ENCODE measurements at regions not wholly inside any gene's neighbourhood (a gene's known extent, or its start where the extent isn't known, plus 50 kb on each side); places are given as distances from the start of the nearest gene placed in this dataset.

GRCh38 chr3:153356908-153357307 is 194.9 kb downstream of the RAP2B start:
- Mint-ChIP-seq H3K4me1 (no peaks in the 10 kb centered on the region), H3K9me3 (ENCODE audit: insufficient read depth) (no peaks in the 10 kb centered on the region), H3K27ac (no peak overlapping the region), H3K27me3 (peaks cover 4% of the 10 kb centered on the region), H3K4me3 (no peak overlapping the region)
- Histone ChIP-seq H3K79me2 (ENCODE audit: control insufficient read depth, insufficient read depth, low read length) (no peaks in the 10 kb centered on the region), H3K4me2 (replicated peaks; ENCODE audit: low read depth, low read length, poor library complexity, severe bottlenecking) (no peak overlapping the region), H3K4me3 (ENCODE audit: control extremely low read depth in 1 of 5, extremely low read depth in 1 of 5, insufficient read depth in 1 of 5, low read depth in 2 of 5, low read length in 4 of 5) (no peak overlapping the region), H3K9ac (ENCODE audit: low read length) (no peak overlapping the region), H4K20me1 (ENCODE audit: control insufficient read depth, insufficient read depth, low read length, poor library complexity, severe bottlenecking) (no peaks in the 10 kb centered on the region), H3K9me3 (ENCODE audit: control extremely low read depth in 1 of 3, control insufficient read depth in 2 of 3, insufficient read depth in 1 of 3, low read length in 2 of 3) (no peaks in the 10 kb centered on the region), H3K4me1 (ENCODE audit: control insufficient read depth in 2 of 2, insufficient read depth in 2 of 2, low read length in 2 of 2) (no peaks in the 10 kb centered on the region), H3K36me3 (replicated peaks in 1 of 2; ENCODE audit: control extremely low read depth in 1 of 2, control insufficient read depth in 1 of 2, extremely low read depth in 1 of 2, insufficient read depth in 2 of 2, low read length in 1 of 2) (no peaks in the 10 kb centered on the region), H2AFZ (ENCODE audit: insufficient read depth, low read depth, low read length, poor library complexity, severe bottlenecking) (no peak overlapping the region), H3K27me3 (replicated peaks in 1 of 4; ENCODE audit: control extremely low read depth in 1 of 4, control insufficient read depth in 3 of 4, insufficient read depth in 4 of 4, low read length in 3 of 4) (no peaks in the 10 kb centered on the region), H3K27ac (ENCODE audit: low read length in 2 of 2) (no peak overlapping the region)
- ATAC-seq (ENCODE audit: low read depth) (no peak), DNase-seq (no peak)
- ChIA-PET CTCF (interaction anchor here (1.0 kb wide), 1 partner anchor 9 kb away, joined by 3 read pairs; no protein-coding TSS in a partner anchor), POLR2A (no interaction called here)
- intact Hi-C loops (cut with micrococcal nuclease): no loop called here
- no peak for TF ChIP-seq CTCF (IDR thresholded peaks at IDR 0.05)
- no peak for TF ChIP-seq EZH2 (IDR thresholded peaks at IDR 0.05; ENCODE audit: borderline replicate concordance, insufficient read depth, low read depth, low read length, poor library complexity, severe bottlenecking)
- no CpG with 5 or more reads among the region's 2 CpGs for WGBS (ENCODE audit: insufficient coverage)

- Histone ChIP-seq H3K36me3 (replicated peaks in 1 of 2; ENCODE audit: control extremely low read depth in 1 of 2, control insufficient read depth in 1 of 2, extremely low read depth in 1 of 2, insufficient read depth in 2 of 2, low read length in 1 of 2) (no peaks in the 10 kb centered on the region), H3K79me2 (ENCODE audit: control insufficient read depth, insufficient read depth, low read length) (no peaks in the 10 kb centered on the region), H3K9ac (ENCODE audit: low read length) (no peak overlapping the region), H2AFZ (ENCODE audit: insufficient read depth, low read depth, low read length, poor library complexity, severe bottlenecking) (no peak overlapping the region), H3K4me2 (replicated peaks; ENCODE audit: low read depth, low read length, poor library complexity, severe bottlenecking) (no peak overlapping the region), H3K4me3 (ENCODE audit: control extremely low read depth in 1 of 5, extremely low read depth in 1 of 5, insufficient read depth in 1 of 5, low read depth in 2 of 5, low read length in 4 of 5) (no peak overlapping the region), H3K27me3 (replicated peaks in 1 of 4; ENCODE audit: control extremely low read depth in 1 of 4, control insufficient read depth in 3 of 4, insufficient read depth in 4 of 4, low read length in 3 of 4) (no peaks in the 10 kb centered on the region), H3K4me1 (ENCODE audit: control insufficient read depth in 2 of 2, insufficient read depth in 2 of 2, low read length in 2 of 2) (no peaks in the 10 kb centered on the region), H3K27ac (ENCODE audit: low read length in 2 of 2) (no peak overlapping the region), H3K9me3 (ENCODE audit: control extremely low read depth in 1 of 3, control insufficient read depth in 2 of 3, insufficient read depth in 1 of 3, low read length in 2 of 3) (peaks cover 0 to 4% (median 0%) of the 10 kb centered on the region in 3 donors), H4K20me1 (ENCODE audit: control insufficient read depth, insufficient read depth, low read length, poor library complexity, severe bottlenecking) (no peaks in the 10 kb centered on the region)
- no CpG with 5 or more reads among the region's 2 CpGs for WGBS (ENCODE audit: insufficient coverage)
- H3K27ac Mint-ChIP-seq: no peak overlapping the region
- CTCF ChIA-PET: interaction anchor here (1.0 kb wide), 1 partner anchor 8 kb away, joined by 3 read pairs; no protein-coding TSS in a partner anchor
- TF ChIP-seq EZH2 (IDR thresholded peaks at IDR 0.05; ENCODE audit: borderline replicate concordance, insufficient read depth, low read depth, low read length, poor library complexity, severe bottlenecking): no peak
- no peak for TF ChIP-seq CTCF (IDR thresholded peaks at IDR 0.05)
- intact Hi-C loops (cut with micrococcal nuclease): no loop called here
- no peak for ATAC-seq (ENCODE audit: low read depth)
- H3K9me3 Mint-ChIP-seq (ENCODE audit: insufficient read depth): no peaks in the 10 kb centered on the region
- no peaks in the 10 kb centered on the region for H3K4me1 Mint-ChIP-seq
- DNase-seq: no peak
- H3K27me3 Mint-ChIP-seq: peaks cover 4% of the 10 kb centered on the region
- POLR2A ChIA-PET: no interaction called here
- H3K4me3 Mint-ChIP-seq: no peak overlapping the region
These were observed 195.4 kb downstream of the RAP2B start for GRCh38 chr3:153357436-153357835.
